Natural killer cell treated with Interleukin-12 subunit alpha and Interleukin-12 subunit beta and Interleukin-15 and Interleukin-18, amount 100 ng/mL, for 72 hours (primary cell): ENCODE measurements at regions not wholly inside any gene's neighbourhood (a gene's known extent, or its start where the extent isn't known, plus 50 kb on each side); places are given as distances from the start of the nearest gene placed in this dataset.

ENCODE experiments used
- ATAC-seq, 2 donors: fragments of 150-1000 bp; cut with Tn5 transposase in 1 of 2; sonication (Bioruptor Pico), chemical (Tn5 transposase) in 1 of 2; 2 replicates each; pipeline ENCODE4 v1.10.0; 2021
- DNase-seq: peaks from one replicate; pipeline ENCODE4 v3.0.0; 2022; ENCODE audit warnings: low spot score
- H3K27ac Mint-ChIP-seq, 2 donors: 1 replicate in 1 of 2; 2 replicates in 1 of 2; pipeline ENCODE4 v1.8.0; 2022; ENCODE audit warnings: mixed read lengths in 2 of 2, mild to moderate bottlenecking in 1 of 2, moderate library complexity in 1 of 2
- H3K27me3 Mint-ChIP-seq, 2 donors: 1 replicate in 1 of 2; 2 replicates in 1 of 2; pipeline ENCODE4 v1.8.0; 2022; ENCODE audit warnings: mixed read lengths in 2 of 2
- H3K36me3 Mint-ChIP-seq: one replicate; pipeline ENCODE4 v1.8.0; 2022; ENCODE audit warnings: mixed read lengths
- H3K4me1 Mint-ChIP-seq, 2 donors: 1 replicate in 1 of 2; 2 replicates in 1 of 2; pipeline ENCODE4 v1.8.0; 2022; ENCODE audit warnings: low read depth in 2 of 2, mixed read lengths in 2 of 2, mild to moderate bottlenecking in 1 of 2
- H3K4me3 Mint-ChIP-seq: one replicate; pipeline ENCODE4 v1.8.0; 2022; ENCODE audit warnings: mixed read lengths
- H3K9me3 Mint-ChIP-seq: 2 replicates; pipeline ENCODE4 v1.8.0; 2022; ENCODE audit warnings: mixed read lengths

DNA sequence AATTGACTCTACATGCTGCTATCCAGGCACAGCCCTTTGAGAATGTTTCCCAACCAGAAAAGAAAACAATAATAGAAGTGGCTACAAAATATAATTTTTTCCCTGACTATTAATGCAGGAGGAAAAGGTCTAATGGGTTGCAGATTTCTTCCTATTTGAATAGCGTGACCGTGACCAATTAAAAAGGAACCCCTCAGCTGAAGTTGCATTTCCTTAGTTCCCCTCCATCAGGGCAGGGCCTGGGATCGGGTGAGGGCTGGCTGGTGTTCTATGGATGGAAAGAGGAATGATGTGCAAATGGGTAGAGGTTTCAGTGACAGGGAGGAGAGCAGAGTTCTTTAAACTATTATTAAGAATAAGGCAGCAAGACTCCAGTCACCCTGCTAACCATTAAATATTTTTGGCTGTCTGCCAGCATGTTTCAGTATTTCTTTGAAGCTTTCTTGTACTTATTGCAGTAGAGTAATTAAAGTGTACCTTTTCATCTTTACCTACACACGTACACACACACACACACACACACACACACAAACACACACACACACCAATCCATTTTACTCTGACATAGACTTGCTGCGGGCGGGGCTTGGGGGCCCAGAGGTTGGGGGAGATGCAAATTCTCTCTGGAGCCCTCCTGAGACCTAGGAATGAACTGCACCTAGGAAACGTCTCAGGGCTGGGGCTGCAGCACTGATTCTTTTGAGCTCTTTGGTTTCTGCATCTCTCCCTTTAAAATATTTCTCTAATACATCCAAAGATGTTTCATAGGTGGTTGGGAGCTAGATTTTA is 154.8 kb upstream of the SLC35B3 start:
- Mint-ChIP-seq H3K4me1 (no peaks in the 10 kb centered on the region), H3K27ac (no peak overlapping the region), H3K36me3 (no peaks in the 10 kb centered on the region), H3K27me3 (no peaks in the 10 kb centered on the region), H3K9me3 (peaks cover 18% of the 10 kb centered on the region), H3K4me3 (no peak overlapping the region)
- ATAC-seq (no peak), DNase-seq (no peak)

GRCh38 chr6:8588176-8588575 is 152.8 kb upstream of the SLC35B3 start:
- no peak overlapping the region for H3K4me3 Mint-ChIP-seq
- H3K27ac Mint-ChIP-seq = no peak overlapping the region
- ATAC-seq (no peak), DNase-seq (no peak)
- H3K9me3 Mint-ChIP-seq = peaks cover 8% of the 10 kb centered on the region
- H3K4me1 Mint-ChIP-seq = no peaks in the 10 kb centered on the region
- no peaks in the 10 kb centered on the region for H3K36me3 Mint-ChIP-seq
- no peaks in the 10 kb centered on the region for H3K27me3 Mint-ChIP-seq

GRCh38 chr6:8583291-8583690 is 147.9 kb upstream of the SLC35B3 start:
- no peaks in the 10 kb centered on the region for H3K27me3 Mint-ChIP-seq
- H3K4me3 Mint-ChIP-seq = no peak overlapping the region
- H3K4me1 Mint-ChIP-seq = no peaks in the 10 kb centered on the region
- H3K36me3 Mint-ChIP-seq = no peaks in the 10 kb centered on the region
- ATAC-seq (no peak), DNase-seq (no peak)
- H3K27ac Mint-ChIP-seq = no peak overlapping the region
- peaks cover 9% of the 10 kb centered on the region for H3K9me3 Mint-ChIP-seq

DNA sequence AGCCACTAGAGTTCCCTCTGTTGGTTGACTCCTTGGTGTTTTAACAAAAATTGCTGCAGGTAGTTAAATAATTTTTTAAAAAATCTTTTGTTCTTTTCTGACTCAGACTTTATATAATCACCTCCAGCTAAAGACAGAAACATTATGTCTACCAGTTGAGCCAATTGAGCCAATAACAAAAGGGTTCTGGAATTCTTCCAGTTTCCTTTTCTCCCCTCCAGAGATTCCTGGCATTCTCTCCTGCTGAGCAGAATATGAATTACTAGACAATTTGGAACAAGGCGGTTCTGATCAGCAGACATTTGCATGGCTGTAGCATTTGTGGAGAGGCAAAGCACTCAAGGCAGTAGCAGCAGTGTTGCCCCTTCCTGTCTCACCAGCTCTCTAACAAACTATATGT is 144.0 kb upstream of the SLC35B3 start:
- no peak for ATAC-seq
- Mint-ChIP-seq H3K4me3 (no peak overlapping the region), H3K36me3 (no peaks in the 10 kb centered on the region), H3K27me3 (no peaks in the 10 kb centered on the region), H3K27ac (no peak overlapping the region), H3K4me1 (no peaks in the 10 kb centered on the region), H3K9me3 (peaks cover 13% of the 10 kb centered on the region)
- DNase-seq = no peak

- Mint-ChIP-seq H3K27ac (no peak overlapping the region), H3K9me3 (peaks cover 13% of the 10 kb centered on the region), H3K4me3 (no peak overlapping the region), H3K27me3 (no peaks in the 10 kb centered on the region), H3K4me1 (no peaks in the 10 kb centered on the region), H3K36me3 (no peaks in the 10 kb centered on the region)
- ATAC-seq (no peak), DNase-seq (no peak)
Measured at GRCh38 chr6:8578006-8578405, 142.7 kb upstream of the SLC35B3 start.

DNA sequence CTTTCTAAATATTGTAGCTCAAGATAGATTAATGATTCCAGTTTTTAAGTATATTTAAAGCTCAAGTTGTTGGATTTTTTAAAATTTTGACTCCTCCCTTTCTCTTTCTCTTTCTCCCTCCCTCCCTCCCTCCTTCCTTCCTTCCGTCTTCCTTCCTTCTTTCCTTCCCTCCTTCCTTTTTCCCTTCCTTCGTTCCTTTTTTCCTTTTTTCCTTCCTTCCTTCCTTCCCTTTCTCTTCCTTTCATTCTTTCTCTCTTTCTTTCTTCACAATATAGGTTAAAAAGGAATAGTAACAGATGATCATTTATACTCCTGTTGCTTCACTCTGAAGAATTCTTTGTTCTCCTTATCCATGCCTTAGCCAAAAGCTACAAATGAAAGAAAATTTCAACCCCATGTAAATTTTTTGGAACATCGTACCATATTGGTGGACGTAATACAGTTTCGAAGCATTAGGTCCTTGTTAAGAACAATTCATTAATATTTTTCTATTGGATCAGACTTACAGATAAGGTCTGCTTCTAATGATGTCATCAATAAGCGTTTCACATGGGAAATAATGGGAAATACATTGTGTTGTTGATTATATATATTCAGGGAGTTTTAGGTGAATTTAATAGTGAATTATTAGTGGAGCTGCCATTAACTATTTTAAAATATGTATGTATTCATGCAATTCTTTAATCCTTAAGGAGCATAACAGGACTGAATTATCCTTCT is 139.6 kb upstream of the SLC35B3 start:
- no peaks in the 10 kb centered on the region for H3K4me1 Mint-ChIP-seq
- no peak for DNase-seq
- H3K9me3 Mint-ChIP-seq = peaks cover 4% of the 10 kb centered on the region
- no peak overlapping the region for H3K4me3 Mint-ChIP-seq
- H3K36me3 Mint-ChIP-seq = no peaks in the 10 kb centered on the region
- ATAC-seq = no peak
- H3K27me3 Mint-ChIP-seq = no peaks in the 10 kb centered on the region
- H3K27ac Mint-ChIP-seq = no peak overlapping the region

- no peak for DNase-seq
- H3K27ac Mint-ChIP-seq = no peak overlapping the region
- no peak for ATAC-seq
- peaks cover 8% of the 10 kb centered on the region for H3K9me3 Mint-ChIP-seq
- no peaks in the 10 kb centered on the region for H3K36me3 Mint-ChIP-seq
- H3K4me3 Mint-ChIP-seq = no peak overlapping the region
- no peaks in the 10 kb centered on the region for H3K4me1 Mint-ChIP-seq
- H3K27me3 Mint-ChIP-seq = no peaks in the 10 kb centered on the region
Measured at GRCh38 chr6:8574311-8574710, 139.0 kb upstream of the SLC35B3 start.

- Mint-ChIP-seq H3K9me3 (peaks cover 8% of the 10 kb centered on the region), H3K27ac (no peak overlapping the region), H3K4me3 (no peak overlapping the region), H3K27me3 (no peaks in the 10 kb centered on the region), H3K36me3 (no peaks in the 10 kb centered on the region), H3K4me1 (no peaks in the 10 kb centered on the region)
- ATAC-seq (no peak), DNase-seq (no peak)
Measured at GRCh38 chr6:8570256-8570920, 135.0 kb upstream of the SLC35B3 start.

DNA sequence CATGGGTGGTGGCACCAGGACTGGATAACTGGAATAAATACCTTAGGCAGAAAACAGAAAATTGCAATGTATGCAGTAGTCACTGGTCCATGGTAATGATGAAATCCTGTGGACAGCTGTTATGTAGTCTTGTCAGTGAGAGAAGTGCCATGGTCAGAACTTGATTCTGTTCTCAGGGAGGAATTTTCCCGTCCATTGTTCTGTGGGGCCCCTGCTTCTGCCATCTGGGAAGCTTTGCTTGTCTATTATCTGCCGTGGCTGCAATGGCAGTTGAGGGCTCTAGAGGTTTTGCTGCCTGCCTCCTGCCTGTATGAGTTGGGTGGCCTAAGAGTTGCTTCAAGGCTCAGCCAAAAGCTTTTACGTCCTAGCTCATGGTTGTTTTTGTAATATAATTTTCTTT is 126.8 kb upstream of the SLC35B3 start:
- Mint-ChIP-seq H3K36me3 (no peaks in the 10 kb centered on the region), H3K4me1 (no peaks in the 10 kb centered on the region), H3K4me3 (no peak overlapping the region), H3K9me3 (peaks cover 16% of the 10 kb centered on the region), H3K27ac (no peak overlapping the region), H3K27me3 (no peaks in the 10 kb centered on the region)
- no peak for ATAC-seq
- DNase-seq = no peak

DNA sequence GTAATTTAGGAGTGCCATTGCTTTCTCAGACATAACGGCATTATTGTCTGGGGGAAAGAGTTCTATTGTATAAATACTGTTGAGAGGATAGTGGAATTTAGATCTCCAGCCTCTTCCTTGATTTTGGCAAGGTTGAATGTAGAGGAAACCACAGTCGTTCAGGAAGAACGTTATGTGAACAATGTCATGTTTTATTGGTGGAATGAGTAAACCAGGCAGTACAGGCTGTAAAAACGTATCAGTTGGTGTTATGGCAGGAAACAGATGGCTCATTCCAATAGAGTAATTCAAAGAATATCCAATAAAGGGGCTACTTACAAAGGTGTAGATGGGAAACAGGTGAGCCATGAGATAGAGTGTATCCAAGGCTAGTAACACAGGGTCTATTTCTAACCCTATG is 123.6 kb upstream of the SLC35B3 start:
- no peak for DNase-seq
- peaks cover 20% of the 10 kb centered on the region for H3K9me3 Mint-ChIP-seq
- H3K27me3 Mint-ChIP-seq = no peaks in the 10 kb centered on the region
- ATAC-seq = no peak
- H3K4me3 Mint-ChIP-seq = no peak overlapping the region
- no peaks in the 10 kb centered on the region for H3K4me1 Mint-ChIP-seq
- H3K36me3 Mint-ChIP-seq = no peaks in the 10 kb centered on the region
- no peak overlapping the region for H3K27ac Mint-ChIP-seq

- peaks cover 21% of the 10 kb centered on the region for H3K9me3 Mint-ChIP-seq
- H3K27ac Mint-ChIP-seq = no peak overlapping the region
- H3K36me3 Mint-ChIP-seq = no peaks in the 10 kb centered on the region
- no peaks in the 10 kb centered on the region for H3K4me1 Mint-ChIP-seq
- H3K4me3 Mint-ChIP-seq = no peak overlapping the region
- no peak for DNase-seq
- H3K27me3 Mint-ChIP-seq = no peaks in the 10 kb centered on the region
- ATAC-seq = no peak
Measured at GRCh38 chr6:8557014-8557748, 121.8 kb upstream of the SLC35B3 start.

DNA sequence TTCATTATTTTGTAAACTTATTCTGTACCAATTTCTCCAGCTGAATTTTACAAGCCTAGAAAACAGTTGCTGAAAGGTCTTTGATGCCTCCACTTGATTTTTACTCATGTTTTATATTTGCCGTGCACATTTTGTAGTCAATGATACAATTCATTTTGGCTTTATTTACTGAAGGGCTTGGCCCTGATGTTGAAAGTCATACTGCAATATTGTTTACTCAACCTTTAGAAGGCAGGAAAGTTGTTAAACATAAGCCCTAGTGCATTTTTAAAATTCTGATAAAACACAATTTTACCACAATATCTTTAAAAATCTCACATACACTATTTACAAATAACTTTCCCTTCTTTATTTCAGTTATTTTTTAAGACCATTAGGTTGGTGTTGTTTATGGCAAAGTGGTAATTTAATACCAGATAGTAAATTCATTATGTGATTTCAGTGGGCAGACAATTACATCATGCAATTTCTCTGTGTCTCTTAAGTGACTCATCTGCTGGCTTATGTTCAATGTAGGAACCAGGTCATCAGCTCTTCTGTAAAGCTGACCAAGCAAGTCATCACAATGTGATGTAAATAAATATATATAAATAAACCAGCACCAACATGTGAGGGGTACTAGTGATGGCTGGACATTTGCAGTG is 121.1 kb upstream of the SLC35B3 start:
- Mint-ChIP-seq H3K4me1 (no peaks in the 10 kb centered on the region), H3K4me3 (no peak overlapping the region), H3K27ac (no peak overlapping the region), H3K27me3 (no peaks in the 10 kb centered on the region), H3K36me3 (no peaks in the 10 kb centered on the region), H3K9me3 (peaks cover 21% of the 10 kb centered on the region)
- ATAC-seq (no peak), DNase-seq (no peak)

- no peaks in the 10 kb centered on the region for H3K27me3 Mint-ChIP-seq
- H3K4me3 Mint-ChIP-seq = no peak overlapping the region
- ATAC-seq (no peak), DNase-seq (no peak)
- no peaks in the 10 kb centered on the region for H3K4me1 Mint-ChIP-seq
- H3K36me3 Mint-ChIP-seq = no peaks in the 10 kb centered on the region
- H3K27ac Mint-ChIP-seq = no peak overlapping the region
- H3K9me3 Mint-ChIP-seq = peaks cover 9% of the 10 kb centered on the region
Measured at GRCh38 chr6:8551993-8552392, 116.6 kb upstream of the SLC35B3 start.
